ENCODE measurements at regions not wholly inside any gene's neighbourhood (a gene's known extent, or its start where the extent isn't known, plus 50 kb on each side); places are given as distances from the start of the nearest gene placed in this dataset.

- H3K4me3 ChIP-seq, result no peak overlapping the region
- H3K36me3 ChIP-seq, result 0 out of 2 replicates have a peak, but pooled peaks cover 5% of the 10 kb centered on the region
- H3K9me3 ChIP-seq, result peaks cover 8% of the 10 kb centered on the region
- DNase-seq, result no peak
- no peaks in the 10 kb centered on the region for H3K27me3 ChIP-seq
Observed at GRCh38 chr15:66875588-66876420, 173.8 kb downstream of the SMAD6 start.

- H3K9me3 ChIP-seq, result peaks cover 2% of the 10 kb centered on the region
- no peaks in the 10 kb centered on the region for H3K27me3 ChIP-seq
- no peak overlapping the region for H3K4me3 ChIP-seq
- DNase-seq, result no peak
- 0 out of 2 replicates have a peak, but pooled peaks cover 5% of the 10 kb centered on the region for H3K36me3 ChIP-seq
Observed at GRCh38 chr15:66876421-66876730, 174.3 kb downstream of the SMAD6 start.

- DNase-seq, result no peak
Observed at GRCh38 chr15:66876731-66877476, 174.9 kb downstream of the SMAD6 start.

GRCh38 chr15:66877477-66878271, 175.6 kb downstream of the SMAD6 start:
- H3K9me3 ChIP-seq, result no peaks in the 10 kb centered on the region
- DNase-seq, result no peak
- no peak overlapping the region for H3K4me3 ChIP-seq
- H3K27me3 ChIP-seq, result no peaks in the 10 kb centered on the region
- H3K36me3 ChIP-seq, result peaks cover 5% of the 10 kb centered on the region; the same call in 1 of the 2 replicates

More at GRCh38 chr15:66876731-66877476, 174.9 kb downstream of the SMAD6 start:
- Histone ChIP-seq H3K36me3 (peaks cover 5% of the 10 kb centered on the region; the same call in 1 of the 2 replicates), H3K9me3 (no peaks in the 10 kb centered on the region), H3K27me3 (no peaks in the 10 kb centered on the region), H3K4me3 (no peak overlapping the region)

GRCh38 chr15:66878761-66879160, 176.7 kb downstream of the SMAD6 start:
- H3K36me3 ChIP-seq, result peaks cover 5% of the 10 kb centered on the region; the same call in 1 of the 2 replicates
- no peak overlapping the region for H3K4me3 ChIP-seq
- no peaks in the 10 kb centered on the region for H3K27me3 ChIP-seq
- H3K9me3 ChIP-seq, result no peaks in the 10 kb centered on the region
- no peak for DNase-seq

- no peak for DNase-seq
Observed at GRCh38 chr15:66879531-66880368, 177.7 kb downstream of the SMAD6 start.

GRCh38 chr15:66880380-66881155, 178.5 kb downstream of the SMAD6 start:
- DNase-seq, result no peak
- H3K9me3 ChIP-seq, result peaks cover 2% of the 10 kb centered on the region
- H3K27me3 ChIP-seq, result no peaks in the 10 kb centered on the region
- H3K36me3 ChIP-seq, result peaks cover 5% of the 10 kb centered on the region
- no peak overlapping the region for H3K4me3 ChIP-seq

More at GRCh38 chr15:66879531-66880368, 177.7 kb downstream of the SMAD6 start:
- H3K36me3 ChIP-seq, result peaks cover 5% of the 10 kb centered on the region
- H3K27me3 ChIP-seq, result no peaks in the 10 kb centered on the region
- H3K4me3 ChIP-seq, result no peak overlapping the region
- no peaks in the 10 kb centered on the region; the same call in 1 of the 2 replicates for H3K9me3 ChIP-seq

GRCh38 chr15:66881173-66881905, 179.3 kb downstream of the SMAD6 start:
- DNase-seq, result no peak
- Histone ChIP-seq H3K27me3 (no peaks in the 10 kb centered on the region), H3K36me3 (peaks cover 8% of the 10 kb centered on the region), H3K4me3 (no peak overlapping the region), H3K9me3 (peaks cover 4% of the 10 kb centered on the region)

- peaks cover 10% of the 10 kb centered on the region for H3K9me3 ChIP-seq
- no peak overlapping the region for H3K4me3 ChIP-seq
- H3K27me3 ChIP-seq, result no peaks in the 10 kb centered on the region
- peaks cover 14% of the 10 kb centered on the region for H3K36me3 ChIP-seq
- peak; percentile 91 for DNase-seq
Observed at GRCh38 chr15:66882251-66883020, 180.4 kb downstream of the SMAD6 start.

- Histone ChIP-seq H3K4me3 (no peak overlapping the region), H3K36me3 (peaks cover 17% of the 10 kb centered on the region), H3K9me3 (peaks cover 13% of the 10 kb centered on the region), H3K27me3 (no peaks in the 10 kb centered on the region)
- DNase-seq, result peak; percentile 99
Observed at GRCh38 chr15:66883284-66883911, 181.4 kb downstream of the SMAD6 start.

- Histone ChIP-seq H3K4me3 (no peak overlapping the region), H3K9me3 (peaks cover 13% of the 10 kb centered on the region), H3K36me3 (peaks cover 13% of the 10 kb centered on the region), H3K27me3 (no peaks in the 10 kb centered on the region)
- DNase-seq, result no peak
Observed at GRCh38 chr15:66884115-66884622, 181.2 kb upstream of the SMAD3 start.

GRCh38 chr15:66884661-66885237, 180.7 kb upstream of the SMAD3 start:
- Histone ChIP-seq H3K27me3 (no peaks in the 10 kb centered on the region), H3K4me3 (no peak overlapping the region), H3K9me3 (peaks cover 13% of the 10 kb centered on the region), H3K36me3 (peaks cover 12% of the 10 kb centered on the region)
- no peak for DNase-seq

GRCh38 chr15:66885281-66885915, 180.0 kb upstream of the SMAD3 start:
- no peak overlapping the region for H3K4me3 ChIP-seq
- H3K27me3 ChIP-seq, result no peaks in the 10 kb centered on the region
- H3K36me3 ChIP-seq, result peaks cover 12% of the 10 kb centered on the region
- no peak for DNase-seq
- H3K9me3 ChIP-seq, result peaks cover 13% of the 10 kb centered on the region

Measured in MG63 (cell line).